OCI-LY1 (cell line): ENCODE measurements at regions not wholly inside any gene's neighbourhood (a gene's known extent, or its start where the extent isn't known, plus 50 kb on each side); places are given as distances from the start of the nearest gene placed in this dataset.
"Not testable (repeated sequence)": the region's sequence is repeated elsewhere in the genome, so short reads cannot be mapped to it uniquely, and the experiment has no call there.

Source experiments
- H2AFZ ChIP-seq: fragments of 200-600 bp; sonication (generic), shearing (Covaris generic); 2 replicates; pipeline ENCODE4 v1.6.0; 2014; ENCODE audit warnings: antibody characterized with exemption, mild to moderate bottlenecking, low read length
- H3F3A ChIP-seq: fragments of 200-600 bp; sonication (generic), shearing (Covaris generic); 2 replicates; pipeline ENCODE4 v1.6.0; 2014; ENCODE audit warnings: mild to moderate bottlenecking, antibody characterized with exemption, low read length, moderate library complexity; ENCODE audit not compliant: insufficient read depth
- H3K27ac ChIP-seq: fragments of 200-600 bp; sonication (generic); 2 replicates; pipeline ENCODE4 v1.5.1; 2014; ENCODE audit warnings: low read length, mixed run types, mild to moderate bottlenecking, low read depth; ENCODE audit not compliant: poor library complexity, severe bottlenecking
- H3K27me3 ChIP-seq: fragments of 200-600 bp; sonication (generic); 2 replicates; pipeline ENCODE4 v1.6.0; 2014; ENCODE audit warnings: antibody characterized with exemption, mild to moderate bottlenecking, low read length, moderate library complexity; ENCODE audit not compliant: insufficient read depth
- H3K36me3 ChIP-seq: fragments of 200-600 bp; sonication (generic); 2 replicates; pipeline ENCODE4 v1.6.1; 2014; ENCODE audit warnings: mild to moderate bottlenecking, antibody characterized with exemption, low read length, moderate library complexity, mixed read lengths; ENCODE audit not compliant: insufficient read depth
- H3K4me1 ChIP-seq: fragments of 200-600 bp; sonication (generic); 2 replicates; pipeline ENCODE4 v1.5.1; 2014; ENCODE audit warnings: mild to moderate bottlenecking, low read length, moderate library complexity; ENCODE audit not compliant: insufficient read depth, severe bottlenecking
- H3K4me2 ChIP-seq: fragments of 200-600 bp; sonication (generic), shearing (Covaris generic); 2 replicates; pipeline ENCODE4 v1.6.1; 2014; ENCODE audit warnings: low read length
- H3K4me3 ChIP-seq: fragments of 200-600 bp; sonication (generic); 2 replicates; pipeline ENCODE4 v1.5.1; 2014; ENCODE audit warnings: low read length, low read depth, mild to moderate bottlenecking, mixed read lengths; ENCODE audit not compliant: poor library complexity, severe bottlenecking
- H3K79me2 ChIP-seq: fragments of 200-600 bp; shearing (Covaris generic); 2 replicates; pipeline ENCODE4 v1.6.1; 2016; ENCODE audit warnings: mixed run types, low read length, mixed read lengths; ENCODE audit not compliant: insufficient read depth
- H3K9ac ChIP-seq: fragments of 200-600 bp; sonication (generic), shearing (Covaris generic); 2 replicates; pipeline ENCODE4 v1.6.1; 2014; ENCODE audit warnings: mild to moderate bottlenecking, low read length, mixed read lengths
- H3K9me2 ChIP-seq: fragments of 200-600 bp; sonication (generic), shearing (Covaris generic); 2 replicates; pipeline ENCODE4 v1.6.1; 2014; ENCODE audit warnings: low read depth, mild to moderate bottlenecking, low read length, mixed read lengths
- H3K9me3 ChIP-seq: fragments of 200-600 bp; shearing (Covaris generic); 2 replicates; pipeline ENCODE4 v1.6.1; 2014; ENCODE audit warnings: low read length, mixed read lengths
- H4K20me1 ChIP-seq: fragments of 200-600 bp; sonication (generic), shearing (Covaris generic); 2 replicates; pipeline ENCODE4 v1.6.0; 2016; ENCODE audit warnings: mild to moderate bottlenecking, low read length; ENCODE audit not compliant: insufficient read depth
- EZH2 ChIP-seq: fragments of 200-600 bp; sonication (generic), shearing (Covaris generic); IDR thresholded peaks from 2 replicates; pipeline ENCODE4 v1.8.0; 2017; ENCODE audit warnings: borderline replicate concordance, mixed run types, mild to moderate bottlenecking, antibody characterized with exemption, low read length, moderate library complexity, mixed read lengths
- TF ChIP-seq, protein P1 (sequence below): fragments of 200-600 bp; sonication (generic), shearing (Covaris generic); IDR thresholded peaks from 2 replicates; pipeline ENCODE4 v1.5.1; 2017; ENCODE audit warnings: mild to moderate bottlenecking, antibody characterized with exemption, low read length, moderate library complexity, mixed read lengths

DNA sequence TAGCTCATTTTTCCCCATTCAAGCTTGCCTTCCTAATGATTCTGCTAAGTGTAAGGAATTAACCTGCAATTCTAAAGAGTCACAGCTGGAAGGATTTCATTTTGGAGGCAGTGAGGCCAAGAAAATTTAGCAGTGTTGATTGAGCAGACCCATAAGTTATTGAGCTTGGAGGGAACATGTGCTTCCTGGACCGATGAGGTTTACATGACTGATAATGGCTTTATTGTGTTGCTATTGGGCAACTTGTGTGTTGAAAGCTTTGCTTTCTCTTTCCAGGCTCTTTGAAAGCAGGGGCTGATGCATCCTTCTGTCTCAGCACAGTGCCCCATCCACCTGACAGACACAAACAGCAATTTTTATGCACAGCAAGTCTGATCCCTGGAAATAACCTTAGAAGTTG, 398.9 kb upstream of the PCSK5 start:
- H4K20me1 ChIP-seq = no peaks in the 10 kb centered on the region
- no peaks in the 10 kb centered on the region for H3K79me2 ChIP-seq
- no peak overlapping the region for H3K27ac ChIP-seq
- no peaks in the 10 kb centered on the region for H3K36me3 ChIP-seq
- TF ChIP-seq, protein P1, sequence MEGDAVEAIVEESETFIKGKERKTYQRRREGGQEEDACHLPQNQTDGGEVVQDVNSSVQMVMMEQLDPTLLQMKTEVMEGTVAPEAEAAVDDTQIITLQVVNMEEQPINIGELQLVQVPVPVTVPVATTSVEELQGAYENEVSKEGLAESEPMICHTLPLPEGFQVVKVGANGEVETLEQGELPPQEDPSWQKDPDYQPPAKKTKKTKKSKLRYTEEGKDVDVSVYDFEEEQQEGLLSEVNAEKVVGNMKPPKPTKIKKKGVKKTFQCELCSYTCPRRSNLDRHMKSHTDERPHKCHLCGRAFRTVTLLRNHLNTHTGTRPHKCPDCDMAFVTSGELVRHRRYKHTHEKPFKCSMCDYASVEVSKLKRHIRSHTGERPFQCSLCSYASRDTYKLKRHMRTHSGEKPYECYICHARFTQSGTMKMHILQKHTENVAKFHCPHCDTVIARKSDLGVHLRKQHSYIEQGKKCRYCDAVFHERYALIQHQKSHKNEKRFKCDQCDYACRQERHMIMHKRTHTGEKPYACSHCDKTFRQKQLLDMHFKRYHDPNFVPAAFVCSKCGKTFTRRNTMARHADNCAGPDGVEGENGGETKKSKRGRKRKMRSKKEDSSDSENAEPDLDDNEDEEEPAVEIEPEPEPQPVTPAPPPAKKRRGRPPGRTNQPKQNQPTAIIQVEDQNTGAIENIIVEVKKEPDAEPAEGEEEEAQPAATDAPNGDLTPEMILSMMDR = no peak
- no peak for TF ChIP-seq EZH2
- no peak overlapping the region for H3K9ac ChIP-seq
- H3K9me3 ChIP-seq = no peaks in the 10 kb centered on the region
- H3K4me1 ChIP-seq = no peaks in the 10 kb centered on the region
- H3K27me3 ChIP-seq = no peaks in the 10 kb centered on the region
- H3K4me3 ChIP-seq = no peak overlapping the region
- H3F3A ChIP-seq = no peaks in the 10 kb centered on the region
- no peaks in the 10 kb centered on the region for H3K9me2 ChIP-seq
- no peak overlapping the region for H2AFZ ChIP-seq
- no peak overlapping the region for H3K4me2 ChIP-seq

DNA sequence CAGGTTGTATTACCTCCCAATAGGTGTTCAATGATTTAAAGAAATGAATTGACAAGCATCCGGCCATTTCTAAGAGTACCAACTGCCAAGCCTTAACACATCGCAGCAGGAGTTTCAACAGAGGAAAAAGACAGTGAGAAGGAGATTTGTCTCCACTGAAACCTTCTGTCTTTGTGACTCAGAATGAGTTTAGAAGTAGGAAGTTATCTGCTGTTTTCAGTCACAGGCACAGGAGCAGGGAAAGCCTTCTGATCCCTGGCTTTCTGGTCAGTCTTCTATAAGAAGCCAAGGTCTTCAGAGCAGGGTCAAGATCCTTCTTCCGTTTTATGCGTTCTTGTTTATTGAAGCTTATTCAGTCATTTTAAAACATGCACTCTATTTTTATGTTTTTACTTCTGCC, 390.7 kb upstream of the PCSK5 start:
- Histone ChIP-seq H3K4me1 (no peaks in the 10 kb centered on the region), H3K27me3 (no peaks in the 10 kb centered on the region), H3K9ac (no peak overlapping the region), H3K4me3 (no peak overlapping the region), H2AFZ (no peak overlapping the region), H3K9me2 (no peaks in the 10 kb centered on the region), H3K27ac (no peak overlapping the region), H4K20me1 (no peaks in the 10 kb centered on the region), H3K36me3 (no peaks in the 10 kb centered on the region), H3K79me2 (no peaks in the 10 kb centered on the region), H3F3A (no peaks in the 10 kb centered on the region), H3K9me3 (no peaks in the 10 kb centered on the region), H3K4me2 (no peak overlapping the region)
- no peak for TF ChIP-seq EZH2
- TF ChIP-seq, protein P1 = no peak

DNA sequence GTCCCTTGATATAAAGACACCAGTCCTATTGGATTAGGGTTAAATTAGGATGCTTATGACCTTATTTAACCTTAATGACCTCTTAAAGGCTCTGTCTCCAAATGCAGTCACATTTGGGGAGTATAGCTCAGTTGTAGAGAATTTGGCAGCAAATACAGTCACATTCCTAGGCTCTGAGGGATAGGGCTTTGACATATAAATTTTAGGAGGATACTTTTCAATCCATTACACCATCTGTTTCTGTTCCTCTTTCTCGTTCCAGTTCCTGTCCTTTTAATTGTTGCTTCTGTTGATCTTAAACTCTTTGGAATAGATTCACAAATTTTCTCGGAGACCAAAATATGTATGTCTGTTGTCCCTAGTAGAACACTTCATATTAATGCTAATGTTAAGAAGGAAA, 390.0 kb upstream of the PCSK5 start:
- no peaks in the 10 kb centered on the region for H3K4me1 ChIP-seq
- H3K4me3 ChIP-seq = no peak overlapping the region
- no peak for TF ChIP-seq EZH2
- TF ChIP-seq, protein P1 = no peak
- no peak overlapping the region for H3K27ac ChIP-seq
- no peak overlapping the region for H3K4me2 ChIP-seq
- no peaks in the 10 kb centered on the region for H3K36me3 ChIP-seq
- H4K20me1 ChIP-seq = no peaks in the 10 kb centered on the region
- H3K79me2 ChIP-seq = no peaks in the 10 kb centered on the region
- no peaks in the 10 kb centered on the region for H3F3A ChIP-seq
- no peak overlapping the region for H2AFZ ChIP-seq
- H3K9me2 ChIP-seq = no peaks in the 10 kb centered on the region
- H3K9me3 ChIP-seq = no peaks in the 10 kb centered on the region
- no peak overlapping the region for H3K9ac ChIP-seq
- no peaks in the 10 kb centered on the region for H3K27me3 ChIP-seq

DNA sequence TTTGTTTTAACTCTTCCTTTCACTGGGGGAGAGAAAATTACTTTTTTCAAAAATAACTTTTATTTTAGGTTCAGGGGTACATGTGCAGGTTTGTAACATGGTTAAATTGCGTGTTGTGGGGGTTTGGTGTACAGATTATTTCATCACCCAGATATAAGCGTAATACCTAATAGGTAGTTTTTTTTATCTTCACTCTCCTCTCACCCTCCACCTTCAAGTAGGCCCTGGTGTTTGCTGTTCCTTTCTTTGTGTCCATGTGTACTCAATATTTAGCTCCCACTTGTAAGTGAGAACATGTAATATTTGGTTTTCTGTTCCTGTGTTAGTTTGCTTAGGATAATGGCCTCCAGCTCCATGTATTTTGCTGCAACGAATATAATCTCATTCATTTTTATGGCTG, 389.5 kb upstream of the PCSK5 start:
- not testable (repeated sequence) for H3K9ac ChIP-seq, H3K4me2 ChIP-seq, H4K20me1 ChIP-seq, H2AFZ ChIP-seq, H3K36me3 ChIP-seq, H3F3A ChIP-seq, H3K4me1 ChIP-seq, H3K27me3 ChIP-seq, H3K9me2 ChIP-seq, H3K27ac ChIP-seq, H3K79me2 ChIP-seq, H3K9me3 ChIP-seq, H3K4me3 ChIP-seq
